ENCODE measurements at regions not wholly inside any gene's neighbourhood (a gene's known extent, or its start where the extent isn't known, plus 50 kb on each side); places are given as distances from the start of the nearest gene placed in this dataset.

DNA sequence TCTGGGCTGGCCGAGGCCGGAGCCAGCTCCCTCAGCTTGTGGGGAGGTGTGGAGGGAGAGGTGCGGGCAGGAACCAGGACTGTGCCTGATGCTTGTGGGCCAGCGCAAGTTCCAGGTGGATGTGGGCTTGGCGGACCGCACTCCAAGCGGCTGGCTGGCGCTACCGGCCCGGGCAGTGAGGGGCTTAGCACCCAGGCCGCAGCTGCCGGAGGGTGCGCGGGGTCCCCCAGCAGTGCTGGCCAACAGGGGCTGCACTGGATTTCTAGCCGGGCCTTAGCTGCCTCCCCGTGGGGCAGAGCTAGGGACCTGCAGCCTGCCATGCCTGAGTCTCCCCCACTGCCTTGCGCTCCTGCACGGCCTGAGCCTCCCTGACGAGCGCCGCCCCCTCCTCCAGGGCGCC, 242.8 kb downstream of the CCSER2 start:
- H3K9me3 ChIP-seq (ENCODE audit: low read depth, low read length, poor library complexity, severe bottlenecking) = no peaks in the 10 kb centered on the region
- no peak for TF ChIP-seq EZH2 (IDR thresholded peaks at IDR 0.05; ENCODE audit: borderline replicate concordance, low read depth, low read length, poor library complexity, severe bottlenecking)
- TF ChIP-seq, protein P1, sequence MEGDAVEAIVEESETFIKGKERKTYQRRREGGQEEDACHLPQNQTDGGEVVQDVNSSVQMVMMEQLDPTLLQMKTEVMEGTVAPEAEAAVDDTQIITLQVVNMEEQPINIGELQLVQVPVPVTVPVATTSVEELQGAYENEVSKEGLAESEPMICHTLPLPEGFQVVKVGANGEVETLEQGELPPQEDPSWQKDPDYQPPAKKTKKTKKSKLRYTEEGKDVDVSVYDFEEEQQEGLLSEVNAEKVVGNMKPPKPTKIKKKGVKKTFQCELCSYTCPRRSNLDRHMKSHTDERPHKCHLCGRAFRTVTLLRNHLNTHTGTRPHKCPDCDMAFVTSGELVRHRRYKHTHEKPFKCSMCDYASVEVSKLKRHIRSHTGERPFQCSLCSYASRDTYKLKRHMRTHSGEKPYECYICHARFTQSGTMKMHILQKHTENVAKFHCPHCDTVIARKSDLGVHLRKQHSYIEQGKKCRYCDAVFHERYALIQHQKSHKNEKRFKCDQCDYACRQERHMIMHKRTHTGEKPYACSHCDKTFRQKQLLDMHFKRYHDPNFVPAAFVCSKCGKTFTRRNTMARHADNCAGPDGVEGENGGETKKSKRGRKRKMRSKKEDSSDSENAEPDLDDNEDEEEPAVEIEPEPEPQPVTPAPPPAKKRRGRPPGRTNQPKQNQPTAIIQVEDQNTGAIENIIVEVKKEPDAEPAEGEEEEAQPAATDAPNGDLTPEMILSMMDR (conservative IDR thresholded peaks at IDR 0.05; ENCODE audit: low read depth, low read length) = no peak
- DNase-seq (ENCODE audit: low spot score) = no peak
- peaks cover 4% of the 10 kb centered on the region for H3K27me3 ChIP-seq (replicated peaks; ENCODE audit: insufficient read depth, low read depth, low read length, poor library complexity)
- no peak overlapping the region for H3K27ac ChIP-seq (ENCODE audit: low read depth, low read length, poor library complexity, severe bottlenecking)
- CTCF ChIA-PET = interaction anchor here (0.6 kb wide), 1 partner anchor 162 kb away, joined by 5 read pairs; no protein-coding TSS in a partner anchor
- POLR2A ChIA-PET (ENCODE audit: low non-redundant PET) = no interaction called here
- H3K4me1 ChIP-seq (ENCODE audit: insufficient read depth, low read length, poor library complexity, severe bottlenecking) = no peaks in the 10 kb centered on the region
- intact Hi-C loops (cut with micrococcal nuclease; ENCODE audit: unreplicated experiment) = no loop called here
- BruUV-seq (replicated peaks) = no TSS peak
- no peak overlapping the region for H3K4me3 ChIP-seq (ENCODE audit: low read depth, low read length, poor library complexity, severe bottlenecking)
- no peaks in the 10 kb centered on the region for H3K36me3 ChIP-seq (ENCODE audit: insufficient read depth, low read length, poor library complexity, severe bottlenecking)

DNA sequence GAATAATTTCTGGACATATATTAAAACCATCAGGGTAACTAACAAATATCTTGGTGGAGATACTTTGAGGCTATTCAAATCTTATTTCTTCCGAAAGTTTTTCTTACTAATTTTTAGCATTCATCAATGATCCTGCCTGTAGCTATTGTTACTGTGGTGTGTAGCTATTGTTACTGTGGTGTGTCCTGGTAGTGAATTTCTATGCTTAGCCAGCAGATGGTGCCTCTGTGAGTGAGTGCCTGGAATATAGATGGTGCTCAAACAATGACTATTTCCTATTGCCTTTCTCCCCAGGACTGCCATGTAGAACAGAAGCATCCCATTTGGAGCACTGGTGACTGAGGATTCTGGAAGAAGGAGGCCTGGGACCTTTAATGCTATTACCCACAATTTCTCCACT, 245.7 kb downstream of the CCSER2 start:
- Histone ChIP-seq H3K4me3 (ENCODE audit: low read depth, low read length, poor library complexity, severe bottlenecking) (no peak overlapping the region), H3K9me3 (ENCODE audit: low read depth, low read length, poor library complexity, severe bottlenecking) (no peaks in the 10 kb centered on the region), H3K27me3 (replicated peaks; ENCODE audit: insufficient read depth, low read depth, low read length, poor library complexity) (peaks cover 10% of the 10 kb centered on the region), H3K4me1 (ENCODE audit: insufficient read depth, low read length, poor library complexity, severe bottlenecking) (no peaks in the 10 kb centered on the region), H3K27ac (ENCODE audit: low read depth, low read length, poor library complexity, severe bottlenecking) (no peak overlapping the region), H3K36me3 (ENCODE audit: insufficient read depth, low read length, poor library complexity, severe bottlenecking) (no peaks in the 10 kb centered on the region)
- BruUV-seq (replicated peaks) = no TSS peak
- peak; percentile 8 for DNase-seq (ENCODE audit: low spot score)
- intact Hi-C loops (cut with micrococcal nuclease; ENCODE audit: unreplicated experiment) = no loop called here
- CTCF ChIA-PET = no interaction called here
- no peak for TF ChIP-seq EZH2 (IDR thresholded peaks at IDR 0.05; ENCODE audit: borderline replicate concordance, low read depth, low read length, poor library complexity, severe bottlenecking)
- TF ChIP-seq, protein P1 (conservative IDR thresholded peaks at IDR 0.05; ENCODE audit: low read depth, low read length) = peak; percentile 35
- POLR2A ChIA-PET (ENCODE audit: low non-redundant PET) = no interaction called here

DNA sequence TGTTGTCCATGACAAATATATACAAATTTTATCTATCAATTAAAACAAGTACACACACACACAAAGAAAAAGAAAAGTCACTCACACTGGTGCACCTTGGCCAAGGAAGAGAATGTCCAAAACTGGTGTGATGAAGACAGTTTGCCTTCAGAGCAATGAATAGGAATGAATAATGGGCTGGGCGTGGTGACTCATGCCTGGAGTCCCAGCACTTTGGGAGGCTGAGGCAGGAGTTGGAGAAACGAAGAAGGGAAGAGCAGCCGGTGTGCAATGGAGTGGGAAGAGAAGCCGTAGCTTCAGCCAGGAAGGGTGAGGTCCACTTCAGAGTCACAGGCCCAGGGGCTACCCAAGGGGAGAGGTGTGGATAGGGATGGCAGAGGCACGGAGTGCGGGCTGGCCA, 253.6 kb downstream of the CCSER2 start:
- H3K4me1 ChIP-seq (ENCODE audit: insufficient read depth, low read length, poor library complexity, severe bottlenecking) = no peaks in the 10 kb centered on the region
- no peak for DNase-seq (ENCODE audit: low spot score)
- H3K27me3 ChIP-seq (replicated peaks; ENCODE audit: insufficient read depth, low read depth, low read length, poor library complexity) = peaks cover 24% of the 10 kb centered on the region
- no peak overlapping the region for H3K27ac ChIP-seq (ENCODE audit: low read depth, low read length, poor library complexity, severe bottlenecking)
- ChIA-PET CTCF (no interaction called here), POLR2A (ENCODE audit: low non-redundant PET) (no interaction called here)
- no TSS peak for BruUV-seq (replicated peaks)
- H3K9me3 ChIP-seq (ENCODE audit: low read depth, low read length, poor library complexity, severe bottlenecking) = no peaks in the 10 kb centered on the region
- H3K4me3 ChIP-seq (ENCODE audit: low read depth, low read length, poor library complexity, severe bottlenecking) = no peak overlapping the region
- intact Hi-C loops (cut with micrococcal nuclease; ENCODE audit: unreplicated experiment) = no loop called here
- no peaks in the 10 kb centered on the region for H3K36me3 ChIP-seq (ENCODE audit: insufficient read depth, low read length, poor library complexity, severe bottlenecking)
- TF ChIP-seq, protein P1 (conservative IDR thresholded peaks at IDR 0.05; ENCODE audit: low read depth, low read length) = no peak
- no peak for TF ChIP-seq EZH2 (IDR thresholded peaks at IDR 0.05; ENCODE audit: borderline replicate concordance, low read depth, low read length, poor library complexity, severe bottlenecking)
